ENCODE measurements at regions not wholly inside any gene's neighbourhood (a gene's known extent, or its start where the extent isn't known, plus 50 kb on each side); places are given as distances from the start of the nearest gene placed in this dataset.

DNA sequence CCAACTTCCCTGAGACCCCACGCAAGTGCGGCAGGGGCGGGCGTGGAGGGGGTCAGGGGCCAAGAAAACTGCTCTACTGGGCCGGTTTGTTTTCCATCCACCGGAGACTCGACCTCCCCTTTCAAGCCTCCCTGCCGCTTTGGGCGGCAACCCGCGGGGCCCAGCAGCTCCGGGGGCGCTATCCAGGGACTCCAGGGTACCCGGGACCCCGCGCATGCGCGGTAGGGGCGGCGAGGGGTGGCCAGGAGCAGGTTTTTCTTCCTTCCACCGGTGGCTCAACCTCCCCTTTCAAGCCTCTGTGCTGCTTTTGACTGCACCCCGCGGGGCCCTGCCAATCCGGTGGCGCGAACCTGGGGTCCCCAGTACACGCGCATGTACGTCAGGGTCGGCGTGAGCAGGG, 323.5 kb downstream of the ALG10 start:
- H3K4me1 ChIP-seq: no peaks in the 10 kb centered on the region
- H3K9me3 ChIP-seq (ENCODE audit: control insufficient read depth, low read length): no peaks in the 10 kb centered on the region
- no peak overlapping the region for H3K27ac ChIP-seq
- no peak overlapping the region for H3K4me2 ChIP-seq (ENCODE audit: low read length)
- no peak overlapping the region for H2AFZ ChIP-seq
- no peak overlapping the region for H3K4me3 ChIP-seq (ENCODE audit: low read depth, low read length)
- H3K9ac ChIP-seq: no peak overlapping the region
- no peaks in the 10 kb centered on the region for H3K36me3 ChIP-seq (ENCODE audit: control insufficient read depth, insufficient read depth, low read length)
- H3K79me2 ChIP-seq: no peaks in the 10 kb centered on the region
- TF ChIP-seq, protein P1, sequence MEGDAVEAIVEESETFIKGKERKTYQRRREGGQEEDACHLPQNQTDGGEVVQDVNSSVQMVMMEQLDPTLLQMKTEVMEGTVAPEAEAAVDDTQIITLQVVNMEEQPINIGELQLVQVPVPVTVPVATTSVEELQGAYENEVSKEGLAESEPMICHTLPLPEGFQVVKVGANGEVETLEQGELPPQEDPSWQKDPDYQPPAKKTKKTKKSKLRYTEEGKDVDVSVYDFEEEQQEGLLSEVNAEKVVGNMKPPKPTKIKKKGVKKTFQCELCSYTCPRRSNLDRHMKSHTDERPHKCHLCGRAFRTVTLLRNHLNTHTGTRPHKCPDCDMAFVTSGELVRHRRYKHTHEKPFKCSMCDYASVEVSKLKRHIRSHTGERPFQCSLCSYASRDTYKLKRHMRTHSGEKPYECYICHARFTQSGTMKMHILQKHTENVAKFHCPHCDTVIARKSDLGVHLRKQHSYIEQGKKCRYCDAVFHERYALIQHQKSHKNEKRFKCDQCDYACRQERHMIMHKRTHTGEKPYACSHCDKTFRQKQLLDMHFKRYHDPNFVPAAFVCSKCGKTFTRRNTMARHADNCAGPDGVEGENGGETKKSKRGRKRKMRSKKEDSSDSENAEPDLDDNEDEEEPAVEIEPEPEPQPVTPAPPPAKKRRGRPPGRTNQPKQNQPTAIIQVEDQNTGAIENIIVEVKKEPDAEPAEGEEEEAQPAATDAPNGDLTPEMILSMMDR (IDR thresholded peaks at IDR 0.05): no peak
- no peaks in the 10 kb centered on the region for H3K27me3 ChIP-seq (ENCODE audit: control insufficient read depth, insufficient read depth, low read length)

DNA sequence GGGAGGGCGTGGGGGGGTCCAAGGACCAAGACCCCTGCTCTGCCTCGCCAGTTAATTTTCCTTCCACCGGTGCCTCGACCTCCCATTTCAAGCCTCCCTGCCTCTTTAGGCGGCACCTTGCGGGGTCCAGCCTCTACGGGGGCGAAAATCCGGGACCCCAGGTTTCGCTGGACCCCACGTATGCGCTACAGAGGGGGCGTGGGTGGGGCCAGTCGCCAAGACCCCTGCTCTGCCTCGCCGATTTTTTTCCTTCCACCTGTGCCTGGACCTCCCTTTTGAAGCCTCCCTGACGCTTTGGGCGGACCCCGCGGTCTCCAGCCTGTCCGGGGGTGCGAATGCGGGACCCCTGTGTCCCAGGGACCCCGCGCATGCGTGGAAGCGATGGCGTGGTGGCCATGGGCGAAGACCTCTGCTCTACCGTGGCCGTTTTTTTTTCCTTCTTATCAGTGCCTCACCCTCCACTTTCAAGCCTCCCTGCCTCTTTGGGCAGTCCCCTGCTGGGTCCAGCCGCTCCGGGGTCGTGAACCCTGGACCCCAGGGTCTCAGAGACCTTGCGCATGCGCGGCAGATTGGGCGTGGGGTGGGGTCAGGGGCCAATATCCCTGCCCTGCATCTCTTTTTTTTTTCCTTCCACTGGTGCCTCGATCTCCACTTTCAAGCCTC, 324.2 kb downstream of the ALG10 start:
- Histone ChIP-seq H3K27ac (no peak overlapping the region), H3K9ac (no peak overlapping the region)

DNA sequence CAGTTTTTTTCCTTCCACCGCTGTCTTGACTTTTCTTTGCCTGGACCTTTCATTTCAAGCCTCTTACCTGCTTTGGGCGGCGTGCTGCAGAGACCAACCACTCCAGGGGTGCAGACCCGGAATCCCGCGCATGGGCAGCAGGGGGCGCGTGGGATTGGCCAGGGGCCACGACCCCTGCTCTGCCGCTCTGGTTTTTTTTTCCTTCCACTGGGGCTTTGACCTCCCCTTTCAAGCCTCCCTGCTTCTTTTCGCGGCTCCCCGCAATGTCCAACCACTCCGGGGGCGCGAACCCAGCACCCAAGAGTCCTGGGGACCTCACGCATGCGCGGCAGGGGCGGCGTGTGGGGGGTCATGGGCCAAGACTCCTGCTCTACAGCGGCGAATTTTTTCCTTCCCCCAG, 325.1 kb downstream of the ALG10 start:
- no peak overlapping the region for H3K4me3 ChIP-seq (ENCODE audit: low read depth, low read length)
- H3K4me2 ChIP-seq (ENCODE audit: low read length): no peak overlapping the region
- no peaks in the 10 kb centered on the region for H3K79me2 ChIP-seq
- no peaks in the 10 kb centered on the region for H3K27me3 ChIP-seq (ENCODE audit: control insufficient read depth, insufficient read depth, low read length)
- no peak overlapping the region for H3K9ac ChIP-seq
- no peaks in the 10 kb centered on the region for H3K9me3 ChIP-seq (ENCODE audit: control insufficient read depth, low read length)
- no peak overlapping the region for H3K27ac ChIP-seq
- no peaks in the 10 kb centered on the region for H3K4me1 ChIP-seq
- TF ChIP-seq, protein P1 (IDR thresholded peaks at IDR 0.05): no peak
- H2AFZ ChIP-seq: no peak overlapping the region
- H3K36me3 ChIP-seq (ENCODE audit: control insufficient read depth, insufficient read depth, low read length): no peaks in the 10 kb centered on the region

More for the DNA sequence above, 324.2 kb downstream of the ALG10 start:
- Histone ChIP-seq H3K4me2 (ENCODE audit: low read length) (no peak overlapping the region), H3K4me1 (no peaks in the 10 kb centered on the region), H3K27me3 (ENCODE audit: control insufficient read depth, insufficient read depth, low read length) (no peaks in the 10 kb centered on the region), H3K36me3 (ENCODE audit: control insufficient read depth, insufficient read depth, low read length) (no peaks in the 10 kb centered on the region), H2AFZ (no peak overlapping the region), H3K9me3 (ENCODE audit: control insufficient read depth, low read length) (no peaks in the 10 kb centered on the region), H3K4me3 (ENCODE audit: low read depth, low read length) (no peak overlapping the region), H3K79me2 (no peaks in the 10 kb centered on the region)
- TF ChIP-seq, protein P1 (IDR thresholded peaks at IDR 0.05): no peak

DNA sequence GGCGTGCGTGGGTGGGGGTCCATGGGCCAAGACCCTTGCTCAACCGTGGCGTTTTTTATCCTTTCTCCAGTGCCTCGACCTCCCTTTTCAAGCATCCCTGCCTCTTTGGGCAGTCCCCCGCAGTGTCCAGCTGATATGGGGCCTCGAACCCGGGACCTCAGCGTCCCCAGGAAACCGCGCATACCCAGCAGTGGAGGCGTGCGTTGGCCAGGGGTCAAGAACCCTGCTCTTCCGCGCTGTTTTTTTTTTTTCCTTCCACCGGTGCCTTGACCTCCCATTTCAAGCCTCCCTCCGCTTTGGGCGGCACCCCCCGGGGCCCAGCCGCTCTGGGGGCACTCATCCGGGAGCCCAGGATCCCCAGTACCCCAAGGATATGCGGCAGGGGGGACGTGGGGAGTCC, 325.8 kb downstream of the ALG10 start:
- H3K4me2 ChIP-seq (ENCODE audit: low read length): no peak overlapping the region
- no peak overlapping the region for H3K27ac ChIP-seq
- no peaks in the 10 kb centered on the region for H3K9me3 ChIP-seq (ENCODE audit: control insufficient read depth, low read length)
- no peaks in the 10 kb centered on the region for H3K4me1 ChIP-seq
- no peak overlapping the region for H3K4me3 ChIP-seq (ENCODE audit: low read depth, low read length)
- H3K36me3 ChIP-seq (ENCODE audit: control insufficient read depth, insufficient read depth, low read length): no peaks in the 10 kb centered on the region
- no peak overlapping the region for H3K9ac ChIP-seq
- TF ChIP-seq, protein P1 (IDR thresholded peaks at IDR 0.05): no peak
- H3K79me2 ChIP-seq: no peaks in the 10 kb centered on the region
- no peaks in the 10 kb centered on the region for H3K27me3 ChIP-seq (ENCODE audit: control insufficient read depth, insufficient read depth, low read length)
- no peak overlapping the region for H2AFZ ChIP-seq

Measured in parathyroid adenoma (tissue), 2 donors.